ENCODE measurements at regions not wholly inside any gene's neighbourhood (a gene's known extent, or its start where the extent isn't known, plus 50 kb on each side); places are given as distances from the start of the nearest gene placed in this dataset.

GRCh38 chrX:95675011-95675410 lies 1009.6 kb upstream of the DIAPH2 start:
- TF ChIP-seq CTCF (IDR thresholded peaks at IDR 0.05 in 8 of 11, conservative IDR thresholded peaks at IDR 0.05 in 3 of 11) = no peak
- TF ChIP-seq POLR2A (IDR thresholded peaks at IDR 0.05) = no peak

All from spleen (tissue), 7 donors.